ENCODE measurements at regions not wholly inside any gene's neighbourhood (a gene's known extent, or its start where the extent isn't known, plus 50 kb on each side); places are given as distances from the start of the nearest gene placed in this dataset.
A peak's percentile ranks its signal among the peaks of the same experiment; 100 is the strongest.

- no peak for DNase-seq (ENCODE audit: low read depth in 2 of 2)
Measured at GRCh38 chr9:79011461-79011860, 560.3 kb upstream of the TLE4 start.

- peak; percentile 81 to 94 for DNase-seq (ENCODE audit: low read depth in 2 of 2)
Measured at GRCh38 chr9:79012561-79012960, 559.2 kb upstream of the TLE4 start.

- peak; percentile 85 to 86 for DNase-seq (ENCODE audit: low read depth in 2 of 2)
Measured at GRCh38 chr9:79013715-79014610, 557.8 kb upstream of the TLE4 start.

DNA sequence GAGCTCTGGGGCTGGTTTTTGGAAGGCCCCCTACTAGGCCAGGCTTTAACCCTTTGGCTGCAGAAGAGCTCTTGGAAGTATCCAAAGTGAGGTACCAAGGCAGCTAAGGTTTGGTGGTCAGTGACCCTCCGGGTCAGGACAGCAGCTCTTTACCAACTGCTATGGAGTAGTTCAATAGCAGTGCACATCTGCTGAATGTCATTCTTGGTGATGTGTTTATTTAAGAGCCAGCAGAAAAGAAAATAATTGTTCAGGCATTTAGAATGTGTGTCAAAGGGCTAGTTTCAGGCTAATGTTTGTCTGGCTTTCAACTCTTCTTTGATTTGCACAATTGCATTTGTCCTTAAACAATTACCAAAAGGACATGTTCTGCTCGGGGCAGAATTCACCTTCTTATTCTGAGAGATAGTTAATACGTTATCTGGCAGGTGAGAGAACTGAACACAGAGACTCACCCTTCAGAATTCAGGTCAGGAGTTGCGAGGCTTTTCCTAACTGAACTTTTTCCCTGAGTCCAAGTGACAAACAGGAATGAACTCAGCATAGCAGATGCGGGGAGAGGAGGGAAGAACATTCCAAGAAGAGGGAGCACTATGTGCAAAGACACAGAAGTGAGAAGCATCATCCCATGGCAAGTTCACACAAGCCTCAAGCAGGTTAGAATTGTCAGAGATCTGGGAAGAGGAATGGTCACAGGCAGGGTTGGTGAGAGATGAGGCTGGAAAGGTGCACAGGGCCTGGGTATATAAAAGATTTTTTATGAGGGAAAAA is 556.7 kb upstream of the TLE4 start:
- DNase-seq (ENCODE audit: low read depth in 2 of 2) = peak in 1 of 2 donors; percentile 51

- no peak for DNase-seq (ENCODE audit: low read depth in 2 of 2)
Measured at GRCh38 chr9:79015951-79016350, 555.8 kb upstream of the TLE4 start.

DNA sequence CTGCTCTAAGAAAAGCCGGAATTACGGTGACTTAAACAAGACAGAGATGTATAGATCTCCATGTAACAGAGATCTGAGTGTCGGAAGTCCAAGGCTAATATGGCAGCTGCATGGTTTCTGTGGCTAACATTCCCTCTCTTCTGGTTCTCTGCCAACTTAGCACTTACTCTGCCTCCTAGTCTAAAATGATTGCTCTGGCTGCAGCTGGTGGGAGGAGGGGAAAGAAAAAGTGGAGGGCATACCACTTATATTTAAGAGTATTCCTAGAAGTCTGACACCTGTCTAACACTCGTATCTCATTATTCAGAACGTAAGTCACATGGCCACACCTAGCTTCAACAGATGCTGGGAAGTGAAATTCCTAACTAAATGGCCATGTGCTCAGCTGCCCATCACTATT is 551.5 kb upstream of the TLE4 start:
- no peak for DNase-seq (ENCODE audit: low read depth in 2 of 2)

GRCh38 chr9:79021084-79021483 is 550.7 kb upstream of the TLE4 start:
- DNase-seq (ENCODE audit: low read depth in 2 of 2) = no peak

GRCh38 chr9:79023134-79023580 is 548.6 kb upstream of the TLE4 start:
- DNase-seq (ENCODE audit: low read depth in 2 of 2) = peak in 1 of 2 donors; percentile 68

DNA sequence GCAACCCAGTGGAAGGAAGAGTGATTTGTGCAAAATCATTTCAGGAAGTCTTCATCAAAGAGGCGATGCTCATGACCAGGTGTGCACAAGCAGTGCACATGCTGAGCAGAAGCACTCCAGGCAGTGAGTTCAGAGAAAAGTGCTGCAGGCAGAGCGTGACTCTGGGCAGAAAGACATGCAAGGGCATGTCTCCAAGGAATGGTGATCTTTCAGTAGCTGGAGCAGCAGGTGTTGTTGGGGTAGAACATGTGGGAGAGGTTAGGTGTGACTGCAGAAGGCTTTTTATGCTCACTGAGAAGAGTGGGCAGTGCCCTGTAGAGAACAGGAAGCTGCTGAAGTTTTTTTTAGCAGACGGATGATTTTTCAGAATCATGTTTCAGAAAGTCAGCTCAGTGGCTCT is 545.4 kb upstream of the TLE4 start:
- no peak for DNase-seq (ENCODE audit: low read depth in 2 of 2)

DNA sequence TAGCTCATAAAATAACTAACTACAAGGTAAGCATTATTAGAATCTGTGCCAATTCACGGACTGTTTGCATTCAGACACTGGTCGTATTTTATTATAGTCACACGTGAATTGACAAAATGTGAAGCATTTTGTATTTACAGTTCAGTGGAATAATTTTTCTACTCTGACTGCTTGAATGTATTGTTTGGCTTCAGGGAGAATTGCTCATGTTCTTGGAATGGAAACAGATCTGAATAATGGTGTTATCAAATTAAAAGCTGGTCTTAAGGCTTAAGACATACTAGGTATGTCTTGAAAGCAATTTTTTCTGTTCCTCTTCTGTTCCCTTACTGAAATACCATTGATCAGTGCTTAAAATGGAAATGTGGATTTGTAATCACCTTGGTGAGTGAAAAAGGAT is 543.7 kb upstream of the TLE4 start:
- DNase-seq (ENCODE audit: low read depth in 2 of 2) = no peak

DNA sequence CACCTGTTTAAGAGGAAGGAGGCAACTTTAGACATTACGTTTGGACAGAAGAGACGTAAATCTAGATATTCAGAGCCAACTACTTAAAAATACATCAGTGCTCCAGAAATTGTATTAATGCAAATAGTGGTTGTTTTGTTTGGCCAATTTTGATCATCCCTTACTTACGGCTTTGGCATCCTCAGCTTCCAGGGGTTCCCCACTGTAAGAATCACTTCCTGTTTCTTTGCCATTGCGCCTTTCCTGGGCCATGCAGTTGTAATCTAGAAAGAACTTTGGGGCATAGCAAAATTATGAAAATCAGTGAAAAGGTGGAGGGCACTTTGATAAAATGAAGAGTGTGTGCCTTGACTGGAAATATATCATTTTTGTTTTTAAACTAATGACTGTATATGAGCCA is 537.2 kb upstream of the TLE4 start:
- no peak for DNase-seq (ENCODE audit: low read depth in 2 of 2)

- no peak for DNase-seq (ENCODE audit: low read depth in 2 of 2)
Measured at GRCh38 chr9:79037338-79037737, 534.4 kb upstream of the TLE4 start.

GRCh38 chr9:79040671-79041070 is 531.1 kb upstream of the TLE4 start:
- DNase-seq (ENCODE audit: low read depth in 2 of 2) = no peak

GRCh38 chr9:79041266-79041665 is 530.5 kb upstream of the TLE4 start:
- DNase-seq (ENCODE audit: low read depth in 2 of 2) = no peak

DNA sequence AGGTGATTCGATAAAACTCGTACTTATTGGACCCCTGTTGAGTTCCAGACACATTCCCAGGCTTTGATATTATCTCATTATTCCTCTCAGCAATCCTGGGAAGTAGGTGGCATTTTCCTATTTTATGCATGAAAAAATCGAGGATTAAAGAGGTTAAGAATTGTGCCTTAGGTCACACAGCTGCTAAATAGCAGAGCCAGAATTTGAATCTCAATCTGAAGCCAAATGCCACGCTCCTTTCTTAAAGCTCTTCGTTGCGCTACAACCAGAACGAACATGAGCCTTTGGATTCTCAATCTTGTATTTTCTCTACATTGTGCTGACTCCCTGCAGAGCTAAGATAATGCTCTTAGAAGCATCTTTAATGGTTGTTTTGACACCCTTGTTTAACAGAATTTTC is 527.8 kb upstream of the TLE4 start:
- DNase-seq (ENCODE audit: low read depth in 2 of 2) = no peak

DNA sequence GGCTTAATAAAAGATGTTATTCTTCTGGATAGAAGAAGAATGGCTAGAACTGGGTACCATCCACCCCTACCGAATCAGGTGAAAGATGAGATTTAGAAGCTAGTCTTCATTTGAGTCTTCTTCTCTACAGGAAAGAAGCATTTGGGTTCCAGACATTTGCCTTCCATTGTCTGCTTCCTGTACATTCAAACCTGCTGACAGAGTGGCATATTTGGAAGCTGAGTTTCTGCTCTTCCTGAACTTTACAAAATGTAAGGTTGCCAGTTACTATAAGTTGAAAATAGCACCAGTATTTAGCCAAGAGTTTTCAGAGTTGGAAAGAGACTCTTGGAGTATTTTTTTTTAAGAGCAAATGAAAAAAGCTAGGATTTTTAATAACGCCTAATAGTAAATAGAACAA is 525.4 kb upstream of the TLE4 start:
- peak; percentile 33 to 55 for DNase-seq (ENCODE audit: low read depth in 2 of 2)

GRCh38 chr9:79049371-79049770 is 522.4 kb upstream of the TLE4 start:
- DNase-seq (ENCODE audit: low read depth in 2 of 2) = no peak

DNA sequence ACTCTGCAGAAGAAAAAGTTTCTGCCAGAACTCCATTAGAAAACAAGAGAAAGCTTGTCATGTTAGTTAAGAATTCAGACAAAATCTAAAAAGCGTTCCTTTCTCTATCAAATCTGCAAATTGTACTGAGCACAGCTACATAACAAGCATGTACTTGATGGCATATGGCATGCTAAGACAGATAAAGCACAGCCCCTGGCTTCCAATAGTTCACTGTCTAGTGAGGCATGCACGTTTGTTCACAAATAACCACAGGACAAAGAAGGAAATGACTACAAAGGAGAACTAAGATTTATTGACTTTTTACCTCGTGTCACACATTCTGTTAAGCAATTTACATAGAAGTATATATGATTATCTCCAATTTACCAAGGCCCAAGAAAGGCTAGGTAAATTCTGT is 518.2 kb upstream of the TLE4 start:
- peak in 1 of 2 donors; percentile 12 for DNase-seq (ENCODE audit: low read depth in 2 of 2)

DNA sequence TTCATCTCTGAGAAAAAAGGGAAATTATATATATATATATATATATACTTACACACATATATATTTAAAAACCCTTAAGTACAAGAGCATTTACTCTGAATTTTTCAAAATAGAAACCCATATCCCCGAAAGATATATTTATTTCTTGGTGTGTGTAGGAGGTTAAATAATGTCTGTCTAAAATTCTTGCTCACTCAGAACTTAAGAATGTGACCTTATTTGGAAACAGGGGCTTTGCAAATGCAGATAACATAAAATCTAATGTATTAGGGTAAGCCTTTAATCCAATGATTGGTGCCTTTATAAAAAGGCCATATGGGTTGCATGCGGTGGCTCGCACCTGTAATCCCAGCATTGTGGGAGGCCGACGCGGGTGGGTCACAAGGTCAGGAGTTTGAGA is 517.3 kb upstream of the TLE4 start:
- no peak for DNase-seq (ENCODE audit: low read depth in 2 of 2)

DNA sequence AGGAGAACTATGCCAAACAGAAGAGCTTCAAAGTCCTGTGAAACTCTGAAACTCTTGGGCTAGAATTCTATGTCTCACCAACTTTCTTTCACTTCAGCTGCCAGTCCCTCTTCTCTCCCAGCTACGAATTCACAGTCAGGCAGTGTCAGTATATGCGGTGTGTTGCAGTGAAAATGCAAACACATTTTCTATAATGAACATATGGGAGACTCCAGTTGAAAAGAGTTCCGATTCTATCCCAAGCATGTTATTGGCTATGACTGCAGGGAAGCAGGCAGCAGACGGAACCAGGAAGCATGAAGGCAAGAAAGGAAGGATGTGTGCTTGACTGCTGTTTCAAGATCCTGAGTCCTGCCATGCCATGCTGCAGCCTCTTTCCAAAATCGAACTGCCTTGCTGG is 515.7 kb upstream of the TLE4 start:
- DNase-seq (ENCODE audit: low read depth in 2 of 2) = no peak

DNA sequence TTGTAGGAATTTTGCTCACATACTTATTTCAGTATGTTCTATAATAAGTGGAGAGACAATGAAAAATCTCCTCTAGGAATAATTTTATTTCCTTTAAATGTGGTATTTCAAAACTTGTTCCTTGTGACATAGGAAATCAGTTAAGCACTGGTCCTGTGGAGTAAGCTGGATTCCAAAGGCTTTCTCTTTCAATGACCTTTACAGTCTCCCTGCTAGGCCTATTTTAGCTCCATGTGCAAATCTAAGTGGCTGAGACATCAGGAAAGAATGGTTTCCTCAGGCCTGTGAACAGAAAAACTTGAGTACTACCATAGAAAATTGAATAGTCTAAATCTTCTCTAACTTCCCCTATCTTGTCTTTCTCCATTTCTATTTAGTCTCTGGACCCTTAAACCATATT is 514.2 kb upstream of the TLE4 start:
- DNase-seq (ENCODE audit: low read depth in 2 of 2) = no peak

DNA sequence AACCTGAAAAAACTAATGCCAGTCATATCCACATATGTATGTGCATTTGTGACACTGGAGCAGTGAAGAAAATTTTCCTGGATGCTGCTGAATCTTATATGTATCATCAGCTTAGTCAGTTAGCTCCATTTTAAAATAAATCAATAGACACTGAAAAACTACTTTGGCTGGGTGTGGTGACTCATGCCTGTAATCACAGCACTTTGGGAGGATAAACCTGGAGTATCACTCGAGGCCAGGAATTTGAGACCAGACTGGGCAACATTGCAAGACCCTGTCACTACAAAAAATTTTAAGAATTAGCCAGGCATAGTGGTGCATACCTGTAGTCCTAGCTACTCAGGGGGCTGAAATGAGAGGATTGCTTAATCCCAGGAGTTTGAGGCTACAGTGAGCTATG is 511.0 kb upstream of the TLE4 start:
- no peak for DNase-seq (ENCODE audit: low read depth in 2 of 2)
